MG63 (cell line): ENCODE measurements at regions not wholly inside any gene's neighbourhood (a gene's known extent, or its start where the extent isn't known, plus 50 kb on each side); places are given as distances from the start of the nearest gene placed in this dataset.
"Not testable (repeated sequence)": the region's sequence is repeated elsewhere in the genome, so short reads cannot be mapped to it uniquely, and the experiment has no call there.

Experiments
- DNase-seq: peaks from one replicate; pipeline ENCODE4 v3.0.0-alpha.2; 2020
- H3K27me3 ChIP-seq: fragments of 250-450 bp; sonication (Bioruptor Pico); 2 replicates; pipeline ENCODE4 v1.5.1; 2020; ENCODE audit warnings: mild to moderate bottlenecking, moderate library complexity
- H3K36me3 ChIP-seq: fragments of 250-450 bp; sonication (Bioruptor Pico); 2 replicates; pipeline ENCODE4 v1.5.1; 2020; ENCODE audit warnings: mild to moderate bottlenecking, moderate library complexity
- H3K4me3 ChIP-seq: fragments of 250-450 bp; sonication (Bioruptor Pico); 2 replicates; pipeline ENCODE4 v1.5.1; 2020; ENCODE audit warnings: mild to moderate bottlenecking, moderate library complexity
- H3K9me3 ChIP-seq: fragments of 250-450 bp; sonication (Bioruptor Pico); 2 replicates; pipeline ENCODE4 v1.5.1; 2020; ENCODE audit warnings: mild to moderate bottlenecking, moderate library complexity

DNA sequence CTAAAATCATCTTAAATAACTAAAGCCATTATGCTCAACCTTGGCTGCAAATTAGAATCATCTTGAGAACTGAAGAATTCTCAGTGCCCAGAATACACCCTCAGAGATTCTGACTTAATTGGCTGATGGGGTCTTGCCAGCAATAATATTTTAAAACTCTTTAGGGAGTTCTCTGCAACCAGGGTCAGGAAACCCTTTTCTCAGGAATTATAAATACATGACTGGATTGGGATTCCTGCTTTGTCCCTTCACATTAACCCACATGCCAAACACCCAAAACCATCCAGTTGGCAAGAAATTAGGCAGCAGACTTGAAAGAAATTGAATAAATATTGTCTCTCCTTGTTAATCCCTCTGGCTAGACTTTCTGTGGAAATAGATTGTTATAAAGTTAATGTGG is 482.3 kb upstream of the NECTIN3 start:
- Histone ChIP-seq H3K4me3 (no peak overlapping the region), H3K27me3 (no peaks in the 10 kb centered on the region), H3K9me3 (no peaks in the 10 kb centered on the region), H3K36me3 (no peaks in the 10 kb centered on the region)
- DNase-seq = no peak

GRCh38 chr3:110593749-110594148 is 477.9 kb upstream of the NECTIN3 start:
- peaks cover 2% of the 10 kb centered on the region; the same call in 1 of the 2 replicates for H3K9me3 ChIP-seq
- no peaks in the 10 kb centered on the region for H3K36me3 ChIP-seq
- no peak for DNase-seq
- no peaks in the 10 kb centered on the region for H3K27me3 ChIP-seq
- H3K4me3 ChIP-seq = no peak overlapping the region

- H3K9me3 ChIP-seq = peaks cover 2% of the 10 kb centered on the region; the same call in 1 of the 2 replicates
- H3K4me3 ChIP-seq = no peak overlapping the region
- H3K36me3 ChIP-seq = no peaks in the 10 kb centered on the region
- no peak for DNase-seq
- H3K27me3 ChIP-seq = no peaks in the 10 kb centered on the region
Observed at GRCh38 chr3:110598847-110599490, 472.6 kb upstream of the NECTIN3 start.

DNA sequence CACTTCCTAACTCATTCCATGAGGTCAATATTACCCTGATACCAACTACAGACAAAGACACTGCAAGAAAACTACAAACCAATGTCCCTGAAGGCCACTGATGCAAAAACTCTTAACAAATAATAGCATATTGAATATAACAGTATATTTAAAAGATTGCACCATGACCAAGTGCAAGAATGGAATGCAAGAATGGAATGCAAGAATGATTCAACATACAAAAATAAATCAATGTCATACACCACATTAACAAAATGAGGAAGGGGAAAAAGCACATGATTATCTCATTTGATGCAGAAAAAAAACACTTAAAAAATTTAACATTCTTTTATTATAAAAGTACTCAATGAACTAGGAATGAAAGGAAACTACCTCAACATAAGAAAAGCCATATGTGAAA is 463.1 kb upstream of the NECTIN3 start:
- no peaks in the 10 kb centered on the region for H3K27me3 ChIP-seq
- no peaks in the 10 kb centered on the region for H3K36me3 ChIP-seq
- no peak overlapping the region for H3K4me3 ChIP-seq
- no peak for DNase-seq
- peaks cover 4% of the 10 kb centered on the region for H3K9me3 ChIP-seq

- H3K4me3 ChIP-seq = no peak overlapping the region
- H3K9me3 ChIP-seq = peaks cover 4% of the 10 kb centered on the region
- no peaks in the 10 kb centered on the region for H3K36me3 ChIP-seq
- DNase-seq = no peak
- no peaks in the 10 kb centered on the region for H3K27me3 ChIP-seq
Observed at GRCh38 chr3:110612045-110612444, 459.6 kb upstream of the NECTIN3 start.

- Histone ChIP-seq H3K27me3 (no peaks in the 10 kb centered on the region), H3K4me3 (no peak overlapping the region), H3K36me3 (no peaks in the 10 kb centered on the region), H3K9me3 (no peaks in the 10 kb centered on the region)
- no peak for DNase-seq
Observed at GRCh38 chr3:110614186-110614585, 457.4 kb upstream of the NECTIN3 start.

- Histone ChIP-seq H3K4me3 (no peak overlapping the region), H3K27me3 (no peaks in the 10 kb centered on the region), H3K9me3 (no peaks in the 10 kb centered on the region), H3K36me3 (no peaks in the 10 kb centered on the region)
- DNase-seq = no peak
Observed at GRCh38 chr3:110615454-110615853, 456.2 kb upstream of the NECTIN3 start.

DNA sequence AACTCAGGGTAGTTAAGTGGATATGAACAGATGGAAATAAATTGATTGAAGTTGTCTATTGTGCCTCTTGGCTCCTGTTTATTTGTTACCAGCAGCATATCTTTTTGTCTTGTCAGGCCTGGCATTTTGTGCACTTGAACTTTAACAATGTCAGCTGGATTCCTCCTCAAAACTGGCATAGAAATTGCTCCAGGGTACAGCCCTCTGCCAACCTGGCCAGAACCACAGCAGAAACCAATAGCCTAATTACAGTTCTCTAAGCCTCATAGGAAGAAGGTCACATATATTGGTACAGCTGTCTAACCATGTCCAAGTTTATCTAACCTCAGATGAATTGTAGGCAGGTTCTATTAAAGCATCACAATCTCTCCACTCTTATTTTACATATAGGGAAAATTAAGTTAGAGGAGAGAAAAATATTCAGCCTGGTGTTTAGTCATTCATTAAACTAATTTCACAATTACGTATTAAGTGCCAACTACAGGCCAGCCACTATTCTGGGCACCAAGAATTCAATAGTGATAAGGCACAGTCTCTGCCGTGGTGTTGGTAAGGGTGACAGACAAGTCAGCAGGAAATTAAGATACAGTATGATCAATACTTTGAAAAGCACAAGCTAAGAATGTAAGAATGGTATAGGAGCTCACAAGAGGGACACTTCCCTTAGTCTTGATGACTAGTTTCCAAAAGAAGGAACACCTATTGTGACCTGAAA is 452.9 kb upstream of the NECTIN3 start:
- H3K27me3 ChIP-seq = no peaks in the 10 kb centered on the region
- H3K36me3 ChIP-seq = no peaks in the 10 kb centered on the region
- no peaks in the 10 kb centered on the region for H3K9me3 ChIP-seq
- no peak overlapping the region for H3K4me3 ChIP-seq
- no peak for DNase-seq

DNA sequence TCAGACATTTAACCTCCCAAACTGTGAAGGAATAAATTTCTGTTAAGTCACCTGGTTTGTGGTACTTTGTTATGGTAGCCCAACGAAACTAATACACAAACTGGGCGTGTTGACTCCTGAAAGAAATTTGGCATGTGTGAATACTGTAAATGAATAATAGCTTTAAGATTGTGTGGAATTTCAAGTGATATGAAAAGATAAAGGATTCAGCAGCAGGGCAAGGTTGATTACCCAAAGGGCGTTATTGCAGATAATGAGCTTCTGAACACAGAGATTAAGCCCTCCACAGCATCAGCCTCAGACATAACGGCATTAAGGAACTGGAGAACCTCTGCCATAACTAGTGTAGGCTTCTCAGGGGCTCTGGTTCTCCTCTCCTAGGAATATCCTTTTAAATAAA is 451.5 kb upstream of the NECTIN3 start:
- DNase-seq = no peak
- Histone ChIP-seq H3K27me3 (no peaks in the 10 kb centered on the region), H3K9me3 (peaks cover 4% of the 10 kb centered on the region; the same call in 1 of the 2 replicates), H3K4me3 (no peak overlapping the region), H3K36me3 (no peaks in the 10 kb centered on the region)

DNA sequence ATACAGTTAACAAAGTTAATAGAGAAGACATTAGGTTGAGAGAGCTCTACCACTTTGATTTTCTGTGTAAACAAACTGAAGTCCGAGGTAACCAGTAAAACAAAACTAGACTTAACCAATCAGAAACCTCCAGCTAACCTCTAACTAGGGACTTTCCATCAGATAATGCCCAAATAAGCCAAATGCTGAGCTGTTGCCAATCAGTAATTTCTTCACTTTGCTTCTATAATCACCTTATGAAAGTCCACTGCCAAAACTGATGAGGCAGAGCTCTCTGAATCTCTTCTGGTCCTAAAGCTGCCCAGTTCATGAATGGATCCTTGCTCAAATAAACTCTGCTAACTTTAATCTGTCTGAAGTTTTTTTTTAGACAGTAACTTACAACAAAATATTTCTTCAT is 448.0 kb upstream of the NECTIN3 start:
- Histone ChIP-seq H3K9me3 (peaks cover 4% of the 10 kb centered on the region; the same call in 1 of the 2 replicates), H3K27me3 (no peaks in the 10 kb centered on the region), H3K36me3 (no peaks in the 10 kb centered on the region), H3K4me3 (no peak overlapping the region)
- no peak for DNase-seq

DNA sequence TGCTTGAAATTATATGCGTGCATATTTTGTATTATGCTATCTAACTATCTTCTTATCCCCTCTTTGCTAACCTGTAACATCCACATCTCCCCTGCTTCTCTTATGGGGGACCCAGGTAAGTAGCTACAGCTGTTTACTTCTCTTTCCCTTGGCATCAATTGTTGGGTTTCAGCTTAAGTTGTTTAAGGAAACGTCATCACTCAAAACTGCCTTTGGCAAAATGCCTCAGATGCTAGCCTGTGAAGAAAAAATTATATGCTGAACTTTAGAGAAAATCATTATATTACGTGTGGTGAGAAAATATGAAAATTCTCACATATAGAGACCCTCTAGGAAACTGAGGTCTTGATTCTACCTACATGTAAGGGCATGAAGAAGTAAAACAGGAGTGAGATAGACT is 447.0 kb upstream of the NECTIN3 start:
- Histone ChIP-seq H3K36me3 (no peaks in the 10 kb centered on the region), H3K4me3 (no peak overlapping the region), H3K27me3 (no peaks in the 10 kb centered on the region), H3K9me3 (peaks cover 4% of the 10 kb centered on the region; the same call in 1 of the 2 replicates)
- DNase-seq = no peak

- Histone ChIP-seq H3K9me3 (peaks cover 4% of the 10 kb centered on the region; the same call in 1 of the 2 replicates), H3K4me3 (no peak overlapping the region), H3K27me3 (no peaks in the 10 kb centered on the region), H3K36me3 (no peaks in the 10 kb centered on the region)
- DNase-seq = no peak
Observed at GRCh38 chr3:110625201-110625747, 446.3 kb upstream of the NECTIN3 start.

DNA sequence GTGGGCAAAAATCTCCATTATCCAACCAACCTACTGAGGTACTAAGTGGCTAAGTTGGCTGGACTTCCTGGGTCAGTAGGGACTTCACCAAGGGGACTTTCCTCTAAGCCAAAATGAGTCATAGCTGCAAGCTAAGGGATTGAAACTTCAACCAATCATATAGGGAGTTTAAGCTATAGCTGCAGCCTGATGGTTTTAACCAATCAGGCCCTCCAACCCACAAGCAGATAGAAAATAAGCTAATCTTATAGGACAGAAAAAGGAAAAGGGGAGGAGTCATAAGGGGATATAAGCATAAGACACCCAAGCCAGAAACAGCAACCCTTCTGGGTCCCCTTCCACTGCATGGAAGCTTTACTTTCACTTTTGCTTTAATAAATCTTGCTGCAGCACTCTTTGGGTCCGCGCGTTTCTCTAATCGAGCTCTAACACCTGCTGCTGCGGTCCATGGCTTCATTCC is 444.9 kb upstream of the NECTIN3 start:
- H3K27me3 ChIP-seq, H3K4me3 ChIP-seq, H3K36me3 ChIP-seq, DNase-seq, H3K9me3 ChIP-seq: not testable (repeated sequence)

DNA sequence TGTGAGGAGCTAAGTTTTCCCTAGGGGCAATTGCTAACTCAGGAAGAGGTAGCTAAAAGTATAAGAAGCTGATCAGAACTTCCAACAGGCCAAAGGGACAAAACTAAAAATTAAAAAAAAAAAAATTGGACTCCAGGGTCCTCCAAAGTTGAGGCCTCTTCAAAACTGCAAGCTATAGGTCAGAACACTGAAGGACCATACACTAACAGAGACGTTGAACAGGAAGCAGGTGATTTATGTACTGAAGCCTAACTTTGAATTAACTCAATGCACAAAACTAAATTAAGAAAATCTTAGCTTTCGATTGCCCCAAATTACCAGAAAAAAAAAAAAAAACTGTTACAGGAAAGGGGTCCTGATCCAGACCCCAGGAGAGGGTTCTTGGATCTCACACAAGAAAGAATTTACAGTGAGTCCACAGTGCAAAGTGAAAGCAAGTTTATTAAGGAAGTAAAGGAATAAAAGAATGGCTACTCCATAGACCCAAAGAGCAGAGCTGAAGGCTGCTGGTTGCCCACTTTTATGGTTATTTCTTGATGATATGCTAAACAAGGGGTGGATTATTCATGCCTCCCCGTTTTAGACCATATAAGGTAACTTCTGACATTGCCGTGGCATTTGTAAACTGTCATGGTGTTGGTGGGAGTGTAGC is 442.8 kb upstream of the NECTIN3 start:
- Histone ChIP-seq H3K27me3 (no peaks in the 10 kb centered on the region), H3K9me3 (peaks cover 4% of the 10 kb centered on the region; the same call in 1 of the 2 replicates)
- DNase-seq = no peak

DNA sequence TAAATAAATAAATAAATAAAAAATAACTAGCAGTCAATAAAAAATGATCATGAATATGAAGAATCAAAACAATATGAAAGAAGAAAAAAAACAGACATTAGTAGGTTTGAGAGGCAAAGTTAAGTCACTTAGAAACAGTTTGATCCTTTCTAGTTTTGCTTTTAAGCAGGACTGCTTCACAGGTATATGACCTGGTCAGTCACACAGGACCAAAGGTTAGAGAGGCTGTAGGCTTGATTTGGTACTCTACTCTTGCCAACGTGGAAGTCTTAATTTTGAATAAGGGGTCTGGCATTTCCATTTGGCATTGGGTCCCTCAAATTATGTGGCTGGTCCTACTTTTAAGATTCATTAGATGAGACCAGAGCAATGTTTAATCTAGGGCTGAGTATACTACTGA is 441.7 kb upstream of the NECTIN3 start:
- no peak overlapping the region for H3K4me3 ChIP-seq
- no peaks in the 10 kb centered on the region for H3K27me3 ChIP-seq
- no peaks in the 10 kb centered on the region for H3K36me3 ChIP-seq
- H3K9me3 ChIP-seq = no peaks in the 10 kb centered on the region
- DNase-seq = no peak

More for the DNA sequence above, 442.8 kb upstream of the NECTIN3 start:
- no peaks in the 10 kb centered on the region for H3K36me3 ChIP-seq
- no peak overlapping the region for H3K4me3 ChIP-seq

DNA sequence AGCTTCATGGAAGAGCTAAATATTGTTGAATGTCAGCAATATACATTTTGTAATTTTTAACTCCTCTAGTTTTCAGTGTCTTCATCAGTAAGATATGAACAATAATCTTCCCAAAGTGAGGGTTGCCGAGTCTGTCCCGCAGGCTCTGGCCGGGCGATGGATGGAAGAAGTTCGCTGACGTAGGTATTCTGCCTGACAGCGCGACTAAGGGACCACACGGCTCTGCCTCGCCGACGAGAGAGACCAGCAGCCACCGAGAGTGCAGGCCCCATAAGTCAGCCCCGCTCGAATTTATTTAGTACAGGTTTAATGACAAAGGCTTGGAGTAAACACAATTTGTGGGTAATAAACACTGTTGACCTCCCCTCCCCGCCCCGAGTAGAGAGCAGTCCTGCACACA is 427.4 kb upstream of the NECTIN3 start:
- DNase-seq = no peak
- Histone ChIP-seq H3K36me3 (no peaks in the 10 kb centered on the region), H3K27me3 (no peaks in the 10 kb centered on the region), H3K9me3 (no peaks in the 10 kb centered on the region), H3K4me3 (no peak overlapping the region)

DNA sequence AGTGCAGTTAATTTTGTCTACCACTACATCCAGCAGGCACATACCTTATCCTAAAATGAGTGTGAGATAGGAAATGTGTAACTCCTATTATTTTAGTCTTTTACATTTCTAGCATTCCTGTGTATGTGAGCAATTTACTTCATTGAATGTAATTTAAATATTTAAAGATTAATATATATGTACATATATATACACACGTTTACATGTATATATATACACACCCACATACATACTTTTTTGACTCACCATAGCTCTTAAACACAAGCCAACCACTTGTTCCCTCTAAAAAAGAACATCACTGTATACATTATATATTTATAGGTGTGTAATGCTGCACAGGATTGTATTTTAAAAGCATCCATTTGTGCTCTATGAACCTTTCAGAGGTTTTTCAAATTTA is 425.6 kb upstream of the NECTIN3 start:
- H3K36me3 ChIP-seq = no peaks in the 10 kb centered on the region
- no peak for DNase-seq
- no peaks in the 10 kb centered on the region for H3K27me3 ChIP-seq
- no peak overlapping the region for H3K4me3 ChIP-seq
- H3K9me3 ChIP-seq = no peaks in the 10 kb centered on the region
